COLO668 (cell line): ENCODE measurements at regions not wholly inside any gene's neighbourhood (a gene's known extent, or its start where the extent isn't known, plus 50 kb on each side); places are given as distances from the start of the nearest gene placed in this dataset.
"Not testable (repeated sequence)": the region's sequence is repeated elsewhere in the genome, so short reads cannot be mapped to it uniquely, and the experiment has no call there.

Experiments
- DNase-seq: peaks from one replicate; lab custom pipeline; 2025; ENCODE audit not compliant: unreplicated experiment; lab: John Stamatoyannopoulos, UW

DNA sequence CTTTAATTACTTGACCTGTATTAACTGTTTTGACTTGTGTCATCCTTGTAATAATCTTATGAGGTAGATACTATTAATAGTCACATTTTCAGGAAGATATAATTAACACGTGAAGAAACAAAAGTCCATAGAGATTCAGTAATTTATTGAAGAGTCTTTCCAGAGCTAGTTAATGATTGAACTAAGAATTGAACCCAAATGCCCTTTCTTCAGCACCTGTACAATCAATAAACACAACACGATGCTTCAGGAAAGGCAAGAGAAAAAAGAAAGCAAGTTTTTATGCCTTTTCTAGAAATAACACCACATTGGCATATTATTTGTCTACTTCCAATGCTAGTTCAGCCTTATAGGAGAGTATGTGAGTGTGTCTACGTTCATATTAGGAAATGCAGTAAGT is 399.6 kb downstream of the NAF1 start:
- DNase-seq: no peak

DNA sequence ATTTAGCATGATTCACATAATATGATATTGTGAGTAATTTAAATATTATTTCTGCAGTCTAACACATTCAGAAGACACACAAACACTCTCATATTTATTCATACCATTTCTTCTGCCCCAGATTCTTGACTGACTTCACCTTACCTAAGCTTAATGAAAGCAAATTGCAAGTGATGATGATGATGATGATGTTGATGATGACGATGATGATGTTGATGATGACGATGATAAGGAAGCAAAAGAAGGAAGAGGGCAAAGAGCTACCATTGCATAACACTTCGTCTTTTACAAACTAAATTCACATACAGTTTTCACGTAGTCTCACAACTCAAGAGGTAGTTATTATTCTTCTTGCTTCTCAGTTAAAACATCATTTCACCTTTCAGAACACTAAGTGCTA is 404.7 kb downstream of the NAF1 start:
- no peak for DNase-seq

DNA sequence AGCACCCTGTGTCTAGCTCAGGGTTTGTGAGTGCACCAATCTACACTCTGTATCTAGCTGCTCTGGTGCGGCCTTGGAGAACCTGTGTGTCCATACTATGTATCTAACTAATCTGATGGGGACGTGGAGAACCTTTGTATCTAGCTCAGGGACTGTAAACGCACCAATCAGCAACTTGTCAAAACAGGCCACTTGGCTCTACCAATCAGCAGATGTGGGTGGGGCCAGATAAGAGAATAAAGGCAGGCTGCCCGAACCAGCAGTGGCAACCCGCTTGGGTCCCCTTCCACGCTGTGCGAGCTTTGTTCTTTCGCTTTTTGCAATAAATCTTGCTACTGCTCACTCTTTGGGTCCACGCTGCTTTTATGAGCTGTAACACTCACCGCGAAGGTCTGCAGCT is 426.5 kb downstream of the NAF1 start:
- DNase-seq: not testable (repeated sequence)

DNA sequence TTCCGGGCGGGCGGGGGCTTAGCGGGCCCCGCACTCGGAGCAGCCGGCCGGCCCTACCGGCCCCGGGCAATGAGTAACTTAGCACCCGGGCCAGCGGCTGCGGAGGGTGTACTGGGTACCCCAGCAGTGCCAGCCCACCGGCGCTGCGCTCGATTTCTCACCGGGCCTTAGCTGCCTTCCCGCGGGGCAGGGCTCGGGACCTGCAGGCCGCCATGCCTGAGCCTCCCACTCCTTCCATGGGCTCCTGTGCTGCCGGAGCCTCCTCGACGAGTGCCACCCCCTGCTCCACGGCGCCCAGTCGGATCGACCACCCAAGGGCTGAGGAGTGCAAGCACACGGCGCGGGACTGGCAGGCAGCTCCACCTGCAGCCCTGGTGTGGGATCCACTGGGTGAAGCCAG is 427.1 kb downstream of the NAF1 start:
- DNase-seq: not testable (repeated sequence)

DNA sequence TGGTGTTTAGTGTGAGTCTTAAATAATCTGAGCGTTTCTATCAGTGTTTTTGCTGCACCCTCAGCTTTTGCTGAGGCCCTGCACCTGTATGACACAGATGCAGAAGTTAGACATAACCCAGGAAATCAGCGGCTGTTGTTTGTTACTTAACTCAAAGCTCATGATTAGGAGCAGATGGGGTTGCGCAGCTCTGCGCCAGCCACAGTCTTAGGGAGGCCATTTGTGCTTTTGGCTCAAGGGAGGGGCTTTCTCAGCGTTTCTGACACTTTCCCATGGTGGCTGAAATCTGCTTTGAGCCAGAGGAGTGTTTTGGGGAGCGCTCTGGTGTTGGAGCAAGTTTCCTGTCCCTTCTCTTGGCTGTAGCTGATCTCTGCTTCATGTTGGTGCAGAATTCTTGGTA is 433.8 kb downstream of the NAF1 start:
- DNase-seq: no peak

DNA sequence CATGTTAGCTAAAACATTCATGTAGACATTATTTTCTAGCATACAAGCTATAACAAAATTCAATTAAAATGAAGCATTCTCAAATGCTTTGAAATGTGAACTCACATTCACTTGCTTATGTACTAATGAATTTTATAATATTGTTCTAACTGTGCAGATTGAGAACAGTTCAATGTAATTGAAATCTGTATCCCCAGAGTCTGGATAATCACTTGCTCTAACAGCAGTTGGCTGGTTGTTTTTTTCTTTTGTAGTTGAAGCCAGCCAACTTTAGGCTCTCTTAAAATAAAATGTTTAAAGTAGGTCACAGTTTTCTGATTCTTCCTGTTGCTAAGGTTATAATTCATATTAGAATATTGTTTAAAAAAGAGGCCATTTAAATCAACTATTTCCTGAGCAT is 438.9 kb downstream of the NAF1 start:
- no peak for DNase-seq

DNA sequence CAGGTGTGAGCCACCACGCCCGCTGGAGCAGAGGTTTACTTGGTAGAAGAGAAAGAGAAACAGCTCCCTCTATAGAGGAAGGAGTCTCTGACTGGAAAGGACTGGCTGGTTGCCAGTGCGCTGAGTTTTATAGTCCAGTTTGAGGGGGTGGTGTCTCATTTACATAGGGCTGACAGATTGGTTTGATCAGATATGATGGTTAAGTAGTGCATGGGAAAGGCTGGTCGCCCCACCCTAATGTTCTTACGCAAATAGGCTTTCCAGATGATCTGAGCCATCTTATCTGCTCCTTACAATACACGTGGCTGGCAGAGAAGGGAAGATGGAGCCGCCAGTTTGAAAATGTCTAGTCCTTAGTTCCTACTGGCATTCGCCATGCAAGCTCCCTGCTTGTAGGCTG is 439.5 kb downstream of the NAF1 start:
- DNase-seq: no peak

DNA sequence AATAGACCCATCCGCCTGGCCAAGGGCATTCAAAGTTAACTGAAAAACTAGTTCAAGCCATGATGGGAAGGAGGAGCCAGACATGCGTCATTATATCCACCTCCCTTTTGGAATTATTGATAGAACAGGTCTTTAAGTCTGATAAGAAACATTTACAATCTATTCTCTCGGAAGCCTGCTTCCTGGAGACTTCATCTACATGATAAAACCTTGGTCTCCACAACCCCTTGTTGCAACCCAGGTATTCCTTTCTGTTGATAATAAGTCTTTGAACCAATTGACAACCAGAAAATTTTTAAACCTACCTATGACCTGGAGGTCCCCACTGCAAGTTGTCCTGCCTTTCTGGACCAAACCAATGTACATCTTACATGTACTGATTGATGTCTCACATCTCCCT is 451.3 kb downstream of the NAF1 start:
- DNase-seq: no peak

DNA sequence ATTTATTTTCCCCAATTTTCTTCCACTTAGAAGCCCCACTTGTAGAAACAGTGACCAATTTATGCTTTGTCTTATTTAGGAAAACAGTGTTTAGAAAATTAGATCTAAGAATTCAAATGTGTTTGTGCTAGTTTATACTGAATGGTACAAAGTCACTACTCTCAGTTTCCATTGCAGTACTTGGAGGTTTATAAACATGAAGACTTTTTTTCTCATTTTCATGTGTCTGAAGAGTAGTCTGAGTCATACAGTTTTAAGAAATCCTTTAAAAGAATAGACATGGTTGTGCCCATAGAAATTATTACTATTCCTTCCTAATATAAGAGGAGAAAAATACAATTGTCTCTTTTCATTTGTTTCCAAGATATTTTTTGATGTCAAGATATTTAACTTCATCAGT is 458.7 kb downstream of the NAF1 start:
- DNase-seq: no peak

DNA sequence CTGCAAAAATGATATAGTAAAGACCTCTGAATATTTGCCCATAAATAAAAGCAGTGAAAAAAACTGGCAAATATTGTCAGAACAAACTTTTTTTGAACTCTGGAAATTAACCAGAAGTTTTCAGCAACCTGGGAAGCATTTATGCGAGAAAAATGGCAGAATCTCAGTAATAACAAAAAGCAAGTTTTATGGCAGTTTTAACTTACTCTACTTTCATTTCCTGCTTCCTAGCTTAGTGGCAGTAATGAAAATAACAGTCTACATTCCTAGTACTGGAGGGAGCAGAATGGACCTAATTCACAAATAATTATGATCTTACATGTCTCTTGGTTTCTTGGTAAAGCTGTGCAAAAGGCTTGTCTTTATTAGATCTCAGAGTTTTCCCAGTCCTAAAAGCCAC is 460.1 kb downstream of the NAF1 start:
- no peak for DNase-seq

DNA sequence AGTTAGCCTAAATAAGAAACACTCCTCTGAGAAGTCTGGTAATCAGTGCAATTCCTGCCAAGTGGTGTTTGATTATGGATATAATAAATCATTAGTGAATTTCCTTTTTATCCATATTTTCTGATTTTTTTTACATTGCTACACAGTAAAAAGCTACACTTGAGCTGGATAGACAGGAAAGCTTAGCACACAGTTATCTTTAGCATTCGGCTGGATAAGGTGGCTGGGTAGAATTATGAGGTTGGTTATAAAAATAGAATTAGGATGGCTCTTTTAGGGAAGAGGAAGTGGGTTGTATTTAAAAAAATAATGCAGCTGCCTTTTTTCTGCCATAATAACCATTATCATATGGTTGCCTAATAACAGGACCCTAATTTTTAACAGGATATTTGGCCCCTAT is 460.6 kb downstream of the NAF1 start:
- no peak for DNase-seq

DNA sequence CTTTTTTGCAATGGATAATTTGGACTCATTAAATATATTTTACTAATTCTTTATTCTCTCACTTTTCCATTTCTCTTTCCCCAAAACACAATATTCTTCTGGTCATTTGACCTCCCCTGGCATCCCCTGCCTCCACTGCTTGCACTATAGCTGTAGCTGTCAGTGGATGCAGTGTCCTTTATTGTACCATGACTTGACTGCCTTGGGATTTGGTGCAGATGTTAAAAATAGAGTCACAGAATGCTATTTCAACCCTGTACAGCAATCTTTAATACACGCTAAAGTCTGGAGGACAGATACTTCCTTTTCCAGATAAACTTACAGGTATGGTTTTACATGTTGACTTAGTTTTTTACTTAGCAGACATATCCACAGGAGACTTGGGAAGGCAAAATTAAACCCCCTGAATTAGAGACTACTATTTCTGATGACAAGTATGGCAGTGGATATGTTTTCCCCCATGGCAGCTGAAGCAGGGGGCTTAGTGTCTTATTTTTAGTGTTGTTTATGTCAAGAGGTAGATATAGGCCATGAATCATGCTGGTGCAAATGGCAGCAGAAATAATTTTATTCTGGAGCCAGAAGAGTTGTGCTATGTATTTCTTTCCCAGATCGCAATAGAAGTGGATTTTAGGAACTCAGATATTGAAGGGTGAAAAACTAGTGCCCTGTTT is 461.4 kb downstream of the NAF1 start:
- DNase-seq: no peak

DNA sequence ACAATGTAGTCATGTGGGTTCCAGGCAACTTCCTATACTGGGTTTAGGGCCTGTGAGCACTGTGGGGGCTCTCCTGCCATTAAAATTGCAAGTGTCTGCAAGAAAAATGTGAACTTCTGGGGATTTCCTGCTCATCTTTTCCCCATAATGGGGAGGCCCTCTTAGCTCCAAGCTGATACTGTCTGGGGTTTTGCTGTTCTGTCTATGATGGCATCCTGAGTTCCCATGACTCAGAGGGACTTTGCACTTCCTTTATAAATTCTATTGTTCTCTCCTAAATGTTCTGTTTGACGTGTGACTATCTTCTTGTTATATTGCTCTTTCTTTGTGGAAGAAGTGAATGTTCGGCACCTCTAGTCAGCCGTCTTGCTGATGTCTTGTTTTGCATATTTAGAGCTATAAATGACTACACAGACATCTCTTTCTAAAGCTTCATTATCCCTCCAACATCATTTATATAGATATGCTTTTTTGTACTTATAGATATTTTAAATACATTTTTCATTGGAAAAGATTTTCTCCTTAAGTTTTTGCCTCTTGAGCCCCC is 465.8 kb downstream of the NAF1 start:
- no peak for DNase-seq

DNA sequence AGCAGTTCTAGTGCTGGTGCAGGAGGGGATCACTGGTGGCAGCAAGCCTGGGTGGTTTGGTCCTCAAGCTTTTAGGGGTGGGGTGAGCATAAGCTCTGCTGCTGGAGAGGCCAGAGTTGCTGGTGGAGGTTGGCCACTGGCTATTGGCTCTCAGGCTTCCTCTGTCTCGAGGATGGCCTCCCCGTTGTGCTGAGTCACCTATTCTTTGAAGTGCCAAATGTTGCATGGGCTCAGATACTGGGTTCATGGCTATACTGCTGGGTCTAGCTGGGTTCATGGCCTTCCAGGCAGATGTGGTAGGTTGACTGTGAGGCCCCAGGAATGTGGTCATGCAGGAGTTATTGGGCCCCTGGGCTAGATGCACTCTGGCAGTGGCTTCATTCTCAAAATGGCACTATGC is 466.3 kb downstream of the NAF1 start:
- DNase-seq: no peak

DNA sequence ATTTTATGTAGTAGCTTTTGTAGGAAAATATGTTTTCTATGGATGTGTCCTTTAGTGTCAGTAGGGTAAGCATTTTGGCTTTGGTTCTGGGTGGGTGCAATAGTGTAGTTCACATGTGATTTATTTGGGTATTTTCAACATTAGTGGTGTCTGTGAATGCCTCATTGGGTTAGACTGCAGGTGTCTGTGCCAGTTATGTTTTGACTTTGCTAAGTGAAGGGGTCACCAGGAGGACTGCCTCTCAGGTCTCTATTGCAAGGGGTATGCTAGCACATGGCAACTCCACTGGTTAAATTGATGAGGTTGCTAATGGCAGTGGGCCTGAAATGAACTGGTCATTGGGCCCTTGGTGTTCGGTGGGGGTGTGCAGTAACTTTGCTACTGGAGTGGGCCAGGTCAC is 467.1 kb downstream of the NAF1 start:
- no peak for DNase-seq

DNA sequence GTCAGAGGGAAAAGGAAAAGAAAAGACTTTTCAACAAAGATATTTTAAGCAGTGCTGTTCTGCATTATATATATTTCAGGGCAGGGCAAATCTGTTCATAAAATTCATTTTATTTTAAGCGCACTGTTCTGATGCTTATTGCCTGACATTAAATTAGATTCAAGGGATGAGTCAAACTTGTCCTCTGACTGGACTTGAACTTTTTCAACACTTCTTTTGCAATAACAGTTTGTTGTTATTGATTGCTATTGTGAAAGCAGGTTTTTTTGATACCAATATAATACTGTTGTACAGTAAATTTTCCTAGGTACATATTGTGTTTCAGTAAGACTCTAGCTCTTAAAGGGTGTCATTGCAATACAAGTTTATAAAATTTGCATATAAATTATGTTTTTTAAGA is 481.3 kb downstream of the NAF1 start:
- DNase-seq: no peak

DNA sequence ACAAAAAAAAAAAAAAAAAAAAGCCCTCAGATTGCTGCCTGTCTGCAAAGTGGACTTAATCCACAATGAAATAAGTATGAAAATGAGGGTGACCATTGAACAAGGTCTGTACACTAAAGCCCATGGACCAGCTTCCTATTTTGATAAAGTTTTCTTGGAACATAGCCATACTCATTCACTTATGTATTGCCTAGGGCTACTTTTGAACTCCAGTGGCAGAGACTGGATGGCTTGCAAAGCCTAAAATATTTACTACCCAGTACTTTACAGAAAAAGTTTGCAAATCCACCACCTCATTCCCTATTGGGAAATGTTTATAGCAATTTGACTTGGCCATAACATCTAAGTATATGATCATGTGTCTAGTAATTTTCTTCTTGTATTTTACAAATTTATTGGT is 481.7 kb downstream of the NAF1 start:
- no peak for DNase-seq

DNA sequence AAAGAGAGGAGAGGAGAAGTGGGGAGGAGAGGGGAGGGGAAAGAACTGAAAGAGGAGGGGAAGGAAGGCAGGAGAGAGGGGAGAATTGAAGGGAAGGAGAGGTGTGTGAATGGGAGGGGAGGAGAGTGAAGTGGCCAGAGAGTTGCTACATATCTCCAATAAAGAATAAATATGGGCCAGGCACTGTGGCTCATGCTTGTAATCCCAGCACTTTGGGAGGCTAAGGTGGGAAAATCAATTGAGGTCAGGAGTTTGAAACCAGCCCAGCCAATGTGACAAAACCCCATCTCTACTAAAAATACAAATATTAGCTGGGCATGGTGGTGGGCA is 482.4 kb downstream of the NAF1 start:
- no peak for DNase-seq

DNA sequence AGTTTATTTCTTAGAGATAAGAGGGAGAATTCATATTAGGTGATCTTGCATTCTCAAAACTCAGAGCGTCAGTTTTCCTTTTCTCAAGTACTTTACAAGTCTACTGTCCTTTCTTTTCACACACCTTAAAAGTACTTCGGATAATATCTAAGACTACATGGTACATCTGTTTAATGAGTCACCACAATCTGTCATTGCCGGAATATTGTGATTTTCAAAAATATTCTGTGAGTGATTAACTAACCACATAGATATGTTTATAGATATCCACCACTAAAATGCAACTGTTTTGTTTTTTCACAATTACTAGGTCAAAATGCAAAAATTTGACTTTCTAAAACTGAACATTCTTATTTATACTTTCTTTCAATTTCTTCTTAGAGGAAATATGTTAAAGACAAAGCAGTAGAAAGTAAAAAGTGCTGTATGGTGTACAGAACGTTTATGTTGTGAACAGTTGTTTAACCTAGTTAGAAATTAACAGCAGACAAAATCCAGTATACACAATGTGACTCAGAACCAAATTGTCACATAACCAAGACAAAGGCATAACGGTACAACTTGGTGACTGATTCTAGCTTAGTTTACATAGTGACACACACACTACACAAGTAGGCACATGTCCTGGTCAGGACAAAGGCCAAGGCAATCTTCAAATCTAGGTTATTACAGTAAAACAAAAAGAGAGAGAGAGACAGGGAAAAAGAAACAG is 482.9 kb downstream of the NAF1 start:
- DNase-seq: no peak

DNA sequence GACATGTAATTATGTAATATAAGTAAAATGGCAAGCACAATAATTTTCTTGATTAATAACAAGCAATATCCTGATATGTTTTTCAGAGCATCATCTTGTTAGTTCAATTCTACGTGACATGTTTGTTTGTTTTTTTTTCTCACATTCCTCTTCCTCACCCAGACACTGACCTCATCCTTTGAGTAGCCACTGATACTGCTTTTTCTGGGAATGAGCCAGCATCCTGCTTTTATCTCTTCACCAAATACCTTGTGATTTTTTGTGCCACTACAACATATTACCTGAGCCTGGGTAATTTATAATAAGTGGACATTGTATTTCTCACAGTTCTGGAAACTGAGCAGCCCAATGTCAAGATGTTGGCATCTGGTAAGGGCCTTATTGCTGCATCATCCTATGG is 484.0 kb downstream of the NAF1 start:
- no peak for DNase-seq

DNA sequence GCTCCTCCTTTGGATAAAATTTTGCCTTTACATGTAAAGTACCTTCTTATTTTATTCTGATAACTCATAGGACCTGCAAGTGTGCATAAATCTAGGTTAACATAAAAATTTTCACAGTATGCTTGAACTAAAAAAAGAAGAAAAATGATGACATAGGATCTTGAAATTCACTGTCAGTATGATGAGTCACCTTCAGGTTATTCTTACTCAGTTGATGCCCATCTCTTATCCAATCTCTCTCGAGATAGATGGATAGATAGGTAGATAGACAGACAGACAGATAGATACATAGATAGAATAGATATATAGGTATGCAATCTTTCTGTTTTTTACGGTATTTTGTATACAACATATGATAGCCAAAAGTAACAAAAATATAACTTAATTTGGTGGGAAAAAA is 485.5 kb downstream of the NAF1 start:
- DNase-seq: no peak

DNA sequence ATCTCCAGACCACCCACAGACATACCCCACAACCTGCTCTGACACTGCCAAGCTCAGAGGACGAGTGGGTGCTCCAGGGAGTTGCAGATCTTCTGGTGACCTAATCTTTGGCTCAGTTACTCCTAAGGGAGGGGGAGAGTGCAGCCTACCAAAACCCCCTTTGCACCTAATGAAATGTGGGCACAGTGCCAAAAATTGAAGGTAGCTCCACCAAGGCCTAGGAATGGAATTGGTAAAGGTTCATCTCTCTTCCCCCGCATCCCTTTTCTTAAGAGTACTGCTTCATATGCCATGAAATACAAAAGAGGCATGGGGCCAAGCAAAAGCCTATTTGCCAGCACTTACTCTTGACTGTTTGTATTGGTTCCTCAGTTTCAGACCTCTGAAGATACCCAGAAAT is 491.0 kb downstream of the NAF1 start:
- DNase-seq: no peak

DNA sequence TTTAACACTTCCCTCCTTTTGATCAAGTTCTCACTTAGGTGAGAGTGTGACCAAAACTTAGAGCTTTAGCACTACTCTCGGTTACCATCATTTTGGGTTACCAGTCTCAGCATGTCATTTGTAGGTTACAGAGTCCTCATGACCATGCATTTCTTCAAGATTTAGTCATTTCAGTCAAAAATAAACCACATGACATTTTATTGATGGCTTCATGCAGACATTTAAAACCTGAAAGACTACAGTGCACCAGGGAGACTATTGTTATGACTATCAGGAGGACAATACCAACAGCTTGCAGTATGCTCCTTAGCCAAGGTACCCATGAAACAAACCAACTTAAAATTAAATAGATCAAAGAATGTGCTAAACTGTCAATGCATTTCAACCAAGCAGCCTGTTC is 498.1 kb upstream of the FSTL5 start:
- DNase-seq: no peak
